ENCODE measurements at regions not wholly inside any gene's neighbourhood (a gene's known extent, or its start where the extent isn't known, plus 50 kb on each side); places are given as distances from the start of the nearest gene placed in this dataset.
"Not testable (repeated sequence)": the region's sequence is repeated elsewhere in the genome, so short reads cannot be mapped to it uniquely, and the experiment has no call there.

DNA sequence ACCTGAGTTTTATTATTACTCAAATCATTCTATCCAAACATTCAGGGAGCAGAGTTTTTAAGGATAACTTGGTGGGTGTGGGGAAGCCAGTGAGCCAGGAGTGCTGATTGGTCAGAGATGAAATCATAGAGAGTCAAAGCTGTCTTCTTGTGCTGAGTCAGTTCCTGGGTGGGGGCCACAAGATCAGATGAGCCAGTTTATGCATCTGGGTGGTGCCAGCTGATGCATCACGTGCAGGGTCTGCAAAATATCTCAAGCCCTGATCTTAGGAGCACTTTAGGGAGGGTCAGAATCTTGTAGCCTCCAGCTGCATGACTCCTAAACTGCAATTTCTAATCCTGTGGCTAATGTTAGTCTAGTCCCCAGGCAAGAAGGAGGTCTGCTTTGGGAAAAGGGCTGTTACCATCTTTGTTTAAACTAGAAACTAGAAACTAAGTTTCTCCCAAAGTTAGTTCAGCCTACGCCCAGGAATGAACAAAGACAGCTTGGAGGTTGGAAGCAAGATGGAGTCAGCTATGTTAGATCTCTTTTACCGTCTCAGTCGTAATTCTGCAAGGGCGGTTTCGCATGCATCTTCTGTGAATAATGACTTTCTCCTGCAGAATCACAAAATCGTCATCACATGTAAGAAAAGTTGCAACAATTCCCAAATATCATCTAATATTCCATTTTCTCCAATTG lies 97.5 kb downstream of the ZNF664 start:
- H3K27ac Mint-ChIP-seq; ATAC-seq (ENCODE audit: low read depth); POLR2A ChIA-PET; H3K4me1 Mint-ChIP-seq; H3K9me3 Mint-ChIP-seq; DNase-seq; H3K4me3 Mint-ChIP-seq; H3K27me3 Mint-ChIP-seq; intact Hi-C loops (cut with micrococcal nuclease); H3K36me3 Mint-ChIP-seq (ENCODE audit: low read depth); CTCF ChIA-PET: not testable (repeated sequence)

GRCh38 chr12:124071075-124071443 lies 98.0 kb downstream of the ZNF664 start:
- no peaks in the 10 kb centered on the region for H3K4me1 Mint-ChIP-seq
- H3K27me3 Mint-ChIP-seq = peaks cover 5% of the 10 kb centered on the region
- ATAC-seq (ENCODE audit: low read depth) = no peak
- no peak for DNase-seq
- intact Hi-C loops (cut with micrococcal nuclease) = no loop called here
- peaks cover 3% of the 10 kb centered on the region for H3K9me3 Mint-ChIP-seq
- TF ChIP-seq CTCF (IDR thresholded peaks at IDR 0.05) = no peak
- ChIA-PET POLR2A (no interaction called here), CTCF (no interaction called here)
- no peak overlapping the region for H3K4me3 Mint-ChIP-seq
- H3K36me3 Mint-ChIP-seq (ENCODE audit: low read depth) = no peaks in the 10 kb centered on the region
- H3K27ac Mint-ChIP-seq = no peak overlapping the region

- DNase-seq (no peak), ATAC-seq (ENCODE audit: low read depth) (no peak)
- no peak overlapping the region for H3K27ac Mint-ChIP-seq
- POLR2A ChIA-PET = no interaction called here
- no peak overlapping the region for H3K4me3 Mint-ChIP-seq
- H3K9me3 Mint-ChIP-seq = no peaks in the 10 kb centered on the region
- TF ChIP-seq CTCF (IDR thresholded peaks at IDR 0.05) = no peak
- H3K27me3 Mint-ChIP-seq = peaks cover 5% of the 10 kb centered on the region
- CTCF ChIA-PET = no interaction called here
- no peaks in the 10 kb centered on the region for H3K36me3 Mint-ChIP-seq (ENCODE audit: low read depth)
- intact Hi-C loops (cut with micrococcal nuclease) = no loop called here
- H3K4me1 Mint-ChIP-seq = no peaks in the 10 kb centered on the region
These were observed 100.5 kb downstream of the ZNF664 start for GRCh38 chr12:124073356-124074035.

DNA sequence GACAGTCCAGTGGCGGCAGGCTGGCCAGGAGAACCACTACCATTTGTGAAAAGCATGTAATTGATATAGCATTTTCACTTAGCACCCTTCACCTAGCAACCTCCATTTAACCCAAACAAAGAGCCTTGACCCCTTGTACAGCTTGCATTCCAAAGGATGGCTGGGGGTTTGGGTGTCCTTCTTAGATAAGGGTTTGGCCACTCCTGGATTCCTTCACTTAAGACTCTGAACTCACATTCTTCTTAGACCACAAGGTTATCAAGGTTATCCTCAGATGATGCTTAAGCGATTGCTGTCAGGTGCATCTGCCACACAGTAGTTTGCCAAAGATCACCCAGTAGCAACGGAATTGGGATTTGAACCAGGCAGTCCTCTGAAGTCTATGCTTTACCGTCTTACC lies 102.8 kb downstream of the ZNF664 start:
- TF ChIP-seq CTCF (IDR thresholded peaks at IDR 0.05) = no peak
- no peak for ATAC-seq (ENCODE audit: low read depth)
- POLR2A ChIA-PET = no interaction called here
- H3K4me1 Mint-ChIP-seq = no peaks in the 10 kb centered on the region
- no peaks in the 10 kb centered on the region for H3K9me3 Mint-ChIP-seq
- H3K27ac Mint-ChIP-seq = no peak overlapping the region
- no peaks in the 10 kb centered on the region for H3K36me3 Mint-ChIP-seq (ENCODE audit: low read depth)
- intact Hi-C loops (cut with micrococcal nuclease) = no loop called here
- DNase-seq = no peak
- H3K27me3 Mint-ChIP-seq = peaks cover 5% of the 10 kb centered on the region
- H3K4me3 Mint-ChIP-seq = no peak overlapping the region
- CTCF ChIA-PET = no interaction called here

DNA sequence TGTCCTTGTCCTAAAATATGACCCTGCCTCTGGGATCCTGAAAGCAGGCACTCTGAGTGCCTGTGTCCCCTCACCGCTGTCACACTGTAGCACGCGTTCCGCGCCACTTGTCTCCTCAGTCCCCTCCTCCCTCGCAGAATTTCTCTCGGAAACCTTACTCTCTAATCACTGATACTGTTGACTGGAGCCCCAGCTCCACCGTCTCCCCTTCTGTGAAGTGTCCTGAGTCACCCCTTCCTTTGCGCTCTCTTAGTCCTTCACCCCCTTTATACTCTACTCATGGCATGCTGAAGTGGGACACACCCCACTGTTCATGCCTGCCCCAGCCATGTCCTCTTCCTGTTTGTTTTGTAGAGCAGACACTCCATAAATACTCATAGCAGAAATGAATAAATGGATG lies 104.7 kb downstream of the ZNF664 start:
- TF ChIP-seq CTCF (IDR thresholded peaks at IDR 0.05) = no peak
- ChIA-PET CTCF (no interaction called here), POLR2A (no interaction called here)
- Mint-ChIP-seq H3K27ac (no peak overlapping the region), H3K9me3 (no peaks in the 10 kb centered on the region), H3K36me3 (ENCODE audit: low read depth) (no peaks in the 10 kb centered on the region), H3K27me3 (peaks cover 5% of the 10 kb centered on the region), H3K4me1 (no peaks in the 10 kb centered on the region), H3K4me3 (no peak overlapping the region)
- DNase-seq = no peak
- intact Hi-C loops (cut with micrococcal nuclease) = no loop called here
- no peak for ATAC-seq (ENCODE audit: low read depth)

DNA sequence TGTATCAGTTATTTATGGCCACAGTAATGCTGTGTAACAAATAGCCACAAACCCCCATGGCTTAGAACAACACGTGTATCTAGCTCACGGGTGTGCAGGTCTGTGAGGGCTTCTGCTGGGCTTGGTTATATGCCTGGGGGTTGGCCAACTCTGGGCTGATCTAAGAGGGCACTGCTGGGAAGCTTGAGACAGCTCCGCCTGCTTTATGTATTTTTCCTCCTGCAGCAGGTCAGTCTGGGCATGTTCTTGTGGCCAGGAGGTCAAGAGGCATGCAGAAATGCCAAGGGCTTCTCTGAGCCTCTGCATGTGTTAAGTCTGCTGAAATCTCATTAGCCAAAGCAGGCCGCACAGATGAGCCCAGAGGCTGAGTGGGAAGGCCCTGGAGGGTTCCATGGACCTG lies 105.8 kb downstream of the ZNF664 start:
- DNase-seq (no peak), ATAC-seq (ENCODE audit: low read depth) (no peak)
- no peaks in the 10 kb centered on the region for H3K4me1 Mint-ChIP-seq
- no peaks in the 10 kb centered on the region for H3K9me3 Mint-ChIP-seq
- no peak overlapping the region for H3K4me3 Mint-ChIP-seq
- POLR2A ChIA-PET = no interaction called here
- intact Hi-C loops (cut with micrococcal nuclease) = no loop called here
- no peak overlapping the region for H3K27ac Mint-ChIP-seq
- no peak for TF ChIP-seq CTCF (IDR thresholded peaks at IDR 0.05)
- CTCF ChIA-PET = no interaction called here
- H3K27me3 Mint-ChIP-seq = peaks cover 2% of the 10 kb centered on the region
- H3K36me3 Mint-ChIP-seq (ENCODE audit: low read depth) = no peaks in the 10 kb centered on the region

Measured in activated B cell treated with CpG ODN at 0.5 μM for 24 hours (primary cell).